ENCODE measurements at regions not wholly inside any gene's neighbourhood (a gene's known extent, or its start where the extent isn't known, plus 50 kb on each side); places are given as distances from the start of the nearest gene placed in this dataset.

GRCh38 chr2:181152226-181152625 is 171.8 kb downstream of the UBE2E3 start:
- no peak for DNase-seq (ENCODE audit: low spot score)

- peak; percentile 29 for DNase-seq (ENCODE audit: low spot score)
Measured at GRCh38 chr2:181152701-181153100, 172.3 kb downstream of the UBE2E3 start.

- no peak for DNase-seq (ENCODE audit: low spot score)
Measured at GRCh38 chr2:181153886-181154285, 173.5 kb downstream of the UBE2E3 start.

GRCh38 chr2:181157326-181157725 is 176.9 kb downstream of the UBE2E3 start:
- DNase-seq (ENCODE audit: low spot score), result no peak

GRCh38 chr2:181158427-181158826 is 178.0 kb downstream of the UBE2E3 start:
- DNase-seq (ENCODE audit: low spot score), result no peak

- DNase-seq (ENCODE audit: low spot score), result no peak
Measured at GRCh38 chr2:181161615-181162014, 181.2 kb downstream of the UBE2E3 start.

GRCh38 chr2:181163139-181163538 is 182.7 kb downstream of the UBE2E3 start:
- no peak for DNase-seq (ENCODE audit: low spot score)

GRCh38 chr2:181163691-181164090 is 183.3 kb downstream of the UBE2E3 start:
- DNase-seq (ENCODE audit: low spot score), result no peak

GRCh38 chr2:181164699-181165098 is 184.3 kb downstream of the UBE2E3 start:
- no peak for DNase-seq (ENCODE audit: low spot score)

GRCh38 chr2:181165199-181165868 is 184.9 kb downstream of the UBE2E3 start:
- DNase-seq (ENCODE audit: low spot score), result no peak

- DNase-seq (ENCODE audit: low spot score), result no peak
Measured at GRCh38 chr2:181169503-181169902, 189.1 kb downstream of the UBE2E3 start.

- no peak for DNase-seq (ENCODE audit: low spot score)
Measured at GRCh38 chr2:181170256-181170655, 189.9 kb downstream of the UBE2E3 start.

- DNase-seq (ENCODE audit: low spot score), result no peak
Measured at GRCh38 chr2:181172676-181173075, 192.3 kb downstream of the UBE2E3 start.

- DNase-seq (ENCODE audit: low spot score), result no peak
Measured at GRCh38 chr2:181174611-181175580, 194.5 kb downstream of the UBE2E3 start.

- no peak for DNase-seq (ENCODE audit: low spot score)
Measured at GRCh38 chr2:181176540-181176939, 196.1 kb downstream of the UBE2E3 start.

GRCh38 chr2:181177376-181177775 is 197.0 kb downstream of the UBE2E3 start:
- DNase-seq (ENCODE audit: low spot score), result no peak

GRCh38 chr2:181178130-181178529 is 197.7 kb downstream of the UBE2E3 start:
- no peak for DNase-seq (ENCODE audit: low spot score)

- no peak for DNase-seq (ENCODE audit: low spot score)
Measured at GRCh38 chr2:181178823-181179412, 198.5 kb downstream of the UBE2E3 start.

GRCh38 chr2:181183878-181184542 is 203.6 kb downstream of the UBE2E3 start:
- no peak for DNase-seq (ENCODE audit: low spot score)

- DNase-seq (ENCODE audit: low spot score), result no peak
Measured at GRCh38 chr2:181185421-181185820, 205.0 kb downstream of the UBE2E3 start.

- no peak for DNase-seq (ENCODE audit: low spot score)
Measured at GRCh38 chr2:181185948-181186347, 205.5 kb downstream of the UBE2E3 start.

GRCh38 chr2:181188605-181189004 is 208.2 kb downstream of the UBE2E3 start:
- DNase-seq (ENCODE audit: low spot score), result peak; percentile 17

All from COLO829 (cell line).